ENCODE measurements at regions not wholly inside any gene's neighbourhood (a gene's known extent, or its start where the extent isn't known, plus 50 kb on each side); places are given as distances from the start of the nearest gene placed in this dataset.
"Not testable (repeated sequence)": the region's sequence is repeated elsewhere in the genome, so short reads cannot be mapped to it uniquely, and the experiment has no call there.

- not testable (repeated sequence) for H3K4me3 ChIP-seq (ENCODE audit: low read depth, low read length); DNase-seq (ENCODE audit: low read depth)
These were observed 639.9 kb upstream of the DPP6 start for GRCh38 chr7:153412114-153412823.

GRCh38 chr7:153412824-153413198, 639.4 kb upstream of the DPP6 start:
- not testable (repeated sequence) for DNase-seq (ENCODE audit: low read depth)

DNA sequence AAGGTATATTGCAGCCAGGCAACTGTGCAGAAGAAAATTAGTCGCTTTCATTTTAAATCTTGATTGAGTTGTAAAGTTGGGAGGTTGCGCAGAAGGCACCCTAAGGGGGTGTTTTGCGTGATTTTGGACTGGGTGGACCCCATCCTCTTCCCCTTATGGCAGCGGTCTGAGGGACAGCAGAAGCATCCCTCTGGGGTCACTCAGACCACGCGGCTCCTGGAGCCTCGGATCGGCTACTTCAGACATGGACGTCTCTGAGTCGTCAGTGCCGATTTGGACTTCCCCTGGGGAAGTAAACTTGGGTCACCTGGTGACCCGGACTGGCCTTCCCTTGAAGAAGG, 639.0 kb upstream of the DPP6 start:
- no peak for DNase-seq (ENCODE audit: low read depth)
- TF ChIP-seq, protein P1, sequence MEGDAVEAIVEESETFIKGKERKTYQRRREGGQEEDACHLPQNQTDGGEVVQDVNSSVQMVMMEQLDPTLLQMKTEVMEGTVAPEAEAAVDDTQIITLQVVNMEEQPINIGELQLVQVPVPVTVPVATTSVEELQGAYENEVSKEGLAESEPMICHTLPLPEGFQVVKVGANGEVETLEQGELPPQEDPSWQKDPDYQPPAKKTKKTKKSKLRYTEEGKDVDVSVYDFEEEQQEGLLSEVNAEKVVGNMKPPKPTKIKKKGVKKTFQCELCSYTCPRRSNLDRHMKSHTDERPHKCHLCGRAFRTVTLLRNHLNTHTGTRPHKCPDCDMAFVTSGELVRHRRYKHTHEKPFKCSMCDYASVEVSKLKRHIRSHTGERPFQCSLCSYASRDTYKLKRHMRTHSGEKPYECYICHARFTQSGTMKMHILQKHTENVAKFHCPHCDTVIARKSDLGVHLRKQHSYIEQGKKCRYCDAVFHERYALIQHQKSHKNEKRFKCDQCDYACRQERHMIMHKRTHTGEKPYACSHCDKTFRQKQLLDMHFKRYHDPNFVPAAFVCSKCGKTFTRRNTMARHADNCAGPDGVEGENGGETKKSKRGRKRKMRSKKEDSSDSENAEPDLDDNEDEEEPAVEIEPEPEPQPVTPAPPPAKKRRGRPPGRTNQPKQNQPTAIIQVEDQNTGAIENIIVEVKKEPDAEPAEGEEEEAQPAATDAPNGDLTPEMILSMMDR (conservative IDR thresholded peaks at IDR 0.05; ENCODE audit: low read depth, low read length), result no peak
- no peak overlapping the region for H3K4me3 ChIP-seq (ENCODE audit: low read depth, low read length)

More at GRCh38 chr7:153412824-153413198, 639.4 kb upstream of the DPP6 start:
- not testable (repeated sequence) for H3K4me3 ChIP-seq (ENCODE audit: low read depth, low read length)

GRCh38 chr7:153413540-153414287, 638.5 kb upstream of the DPP6 start:
- TF ChIP-seq, protein P1 (conservative IDR thresholded peaks at IDR 0.05; ENCODE audit: low read depth, low read length), result no peak
- DNase-seq (ENCODE audit: low read depth), result no peak
- no peak overlapping the region for H3K4me3 ChIP-seq (ENCODE audit: low read depth, low read length)

DNA sequence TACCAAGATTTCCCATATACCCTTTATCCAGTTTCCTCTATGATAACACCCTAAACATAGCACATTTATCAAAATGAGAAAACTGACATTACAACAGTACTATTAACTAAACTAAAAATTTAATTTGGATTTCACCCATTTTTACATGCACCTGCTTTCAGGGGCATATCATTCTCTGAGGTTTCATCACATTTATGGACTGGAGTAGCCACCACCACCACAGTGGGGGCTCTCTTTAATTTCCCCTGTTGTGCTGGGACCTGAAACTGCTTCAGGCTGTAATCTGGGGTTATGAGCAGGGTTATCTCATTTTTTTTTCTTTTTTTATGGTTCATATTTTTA, 637.9 kb upstream of the DPP6 start:
- H3K4me3 ChIP-seq (ENCODE audit: low read depth, low read length), result no peak overlapping the region
- TF ChIP-seq, protein P1 (conservative IDR thresholded peaks at IDR 0.05; ENCODE audit: low read depth, low read length), result no peak
- DNase-seq (ENCODE audit: low read depth), result no peak

DNA sequence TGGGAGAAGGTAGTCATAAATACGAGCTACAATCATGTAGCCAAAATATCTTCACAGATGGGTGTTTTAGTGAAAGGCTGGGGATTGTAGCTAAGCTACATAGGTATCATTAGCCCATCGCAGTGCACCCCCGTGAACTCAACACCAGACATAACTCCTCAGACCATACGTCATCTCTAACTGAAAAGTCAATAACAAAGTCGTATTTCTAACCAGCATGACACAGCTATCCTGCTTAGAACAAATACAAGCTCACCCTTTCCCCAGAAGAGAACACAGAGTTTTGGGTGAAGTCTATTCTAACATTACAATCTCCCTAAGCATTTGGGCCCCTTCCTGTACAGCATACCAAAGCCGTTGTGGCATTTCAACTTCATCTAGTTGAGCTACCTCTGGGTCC, 636.6 kb upstream of the DPP6 start:
- TF ChIP-seq, protein P1 (conservative IDR thresholded peaks at IDR 0.05; ENCODE audit: low read depth, low read length), result no peak

GRCh38 chr7:153422291-153423209, 629.6 kb upstream of the DPP6 start:
- DNase-seq (ENCODE audit: low read depth), result no peak
- no peak overlapping the region for H3K4me3 ChIP-seq (ENCODE audit: low read depth, low read length)
- TF ChIP-seq, protein P1 (conservative IDR thresholded peaks at IDR 0.05; ENCODE audit: low read depth, low read length), result no peak

More for the DNA sequence above, 636.6 kb upstream of the DPP6 start:
- DNase-seq (ENCODE audit: low read depth), result no peak
- no peak overlapping the region for H3K4me3 ChIP-seq (ENCODE audit: low read depth, low read length)
